ENCODE measurements at regions not wholly inside any gene's neighbourhood (a gene's known extent, or its start where the extent isn't known, plus 50 kb on each side); places are given as distances from the start of the nearest gene placed in this dataset.
"Not testable (repeated sequence)": the region's sequence is repeated elsewhere in the genome, so short reads cannot be mapped to it uniquely, and the experiment has no call there.

DNA sequence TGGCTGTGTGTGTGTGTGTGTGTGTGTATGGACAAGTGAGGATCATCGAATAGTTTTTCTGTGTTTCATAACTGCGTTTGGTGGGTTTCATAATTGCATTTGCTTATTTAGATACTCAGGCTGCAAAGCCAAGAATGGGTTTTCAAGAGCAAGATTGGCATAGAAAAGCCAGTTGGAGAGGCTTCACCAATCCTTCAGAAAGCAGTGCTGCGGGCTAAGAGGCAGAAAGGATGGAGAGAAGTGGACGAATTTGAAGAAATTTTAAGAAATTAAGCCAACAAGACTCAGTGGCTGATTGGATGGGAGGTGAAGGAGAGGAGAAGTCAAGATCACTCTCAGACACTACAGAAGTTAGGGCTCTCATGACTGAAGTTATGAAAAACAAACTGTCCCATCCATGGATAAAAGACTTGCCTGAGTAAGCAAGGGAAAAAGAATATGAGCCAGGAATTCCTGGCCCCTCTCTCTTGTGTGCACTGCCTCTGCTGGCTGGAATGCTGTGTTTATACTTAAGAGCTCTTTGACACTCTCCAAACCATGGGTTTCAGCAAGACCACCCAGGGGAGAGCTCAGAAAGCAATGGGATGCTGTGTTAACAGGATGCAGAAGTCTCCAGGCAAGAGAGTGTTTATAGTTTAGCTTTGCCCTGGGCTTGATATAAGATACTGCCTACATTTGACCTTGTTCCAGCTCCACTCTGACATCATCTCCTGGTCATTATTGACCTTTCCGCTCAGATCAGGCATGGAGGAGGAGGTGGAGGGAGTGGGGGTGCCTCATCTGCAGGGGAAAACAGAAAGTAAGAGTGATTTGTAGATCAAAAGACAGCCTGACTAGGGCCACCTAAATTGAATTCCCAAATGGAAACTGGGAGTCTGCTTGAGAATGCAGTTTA is 232.0 kb upstream of the PLXNA2 start:
- Histone ChIP-seq H3K4me3 (no peak overlapping the region), H3K27me3 (no peaks in the 10 kb centered on the region), H3K9me3 (no peaks in the 10 kb centered on the region), H3K27ac (no peak overlapping the region), H3K36me3 (no peaks in the 10 kb centered on the region), H3K4me1 (peaks cover 9% of the 10 kb centered on the region)
- WGBS: 72% methylated on average over 5 of the region's 5 CpGs
- DNase-seq (ENCODE audit: low spot score in 2 of 2): no peak
- TF ChIP-seq POLR2AphosphoS5 (IDR thresholded peaks at IDR 0.05) (no peak), EP300 (IDR thresholded peaks at IDR 0.05) (no peak), POLR2A (IDR thresholded peaks at IDR 0.05) (no peak)

DNA sequence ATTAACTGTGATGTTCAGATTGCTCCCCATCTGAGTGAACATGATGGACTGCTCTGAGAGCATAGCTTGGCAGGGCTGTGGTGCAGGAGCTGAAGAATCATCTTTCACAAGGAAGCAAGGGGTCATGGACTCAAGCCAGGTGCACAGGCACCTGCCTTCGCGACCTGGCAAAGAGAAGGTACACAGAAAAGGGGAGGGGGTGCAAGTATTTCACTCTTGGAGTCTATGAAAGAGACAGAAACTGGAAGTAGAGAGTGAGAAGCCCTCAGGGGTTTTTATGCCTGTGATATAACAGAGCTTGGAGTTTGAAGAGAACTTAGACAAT is 232.6 kb upstream of the PLXNA2 start:
- no peak for TF ChIP-seq POLR2AphosphoS5 (IDR thresholded peaks at IDR 0.05)
- TF ChIP-seq, protein P1, sequence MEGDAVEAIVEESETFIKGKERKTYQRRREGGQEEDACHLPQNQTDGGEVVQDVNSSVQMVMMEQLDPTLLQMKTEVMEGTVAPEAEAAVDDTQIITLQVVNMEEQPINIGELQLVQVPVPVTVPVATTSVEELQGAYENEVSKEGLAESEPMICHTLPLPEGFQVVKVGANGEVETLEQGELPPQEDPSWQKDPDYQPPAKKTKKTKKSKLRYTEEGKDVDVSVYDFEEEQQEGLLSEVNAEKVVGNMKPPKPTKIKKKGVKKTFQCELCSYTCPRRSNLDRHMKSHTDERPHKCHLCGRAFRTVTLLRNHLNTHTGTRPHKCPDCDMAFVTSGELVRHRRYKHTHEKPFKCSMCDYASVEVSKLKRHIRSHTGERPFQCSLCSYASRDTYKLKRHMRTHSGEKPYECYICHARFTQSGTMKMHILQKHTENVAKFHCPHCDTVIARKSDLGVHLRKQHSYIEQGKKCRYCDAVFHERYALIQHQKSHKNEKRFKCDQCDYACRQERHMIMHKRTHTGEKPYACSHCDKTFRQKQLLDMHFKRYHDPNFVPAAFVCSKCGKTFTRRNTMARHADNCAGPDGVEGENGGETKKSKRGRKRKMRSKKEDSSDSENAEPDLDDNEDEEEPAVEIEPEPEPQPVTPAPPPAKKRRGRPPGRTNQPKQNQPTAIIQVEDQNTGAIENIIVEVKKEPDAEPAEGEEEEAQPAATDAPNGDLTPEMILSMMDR (IDR thresholded peaks at IDR 0.05): no peak
- TF ChIP-seq POLR2A (IDR thresholded peaks at IDR 0.05): no peak
- no peak for TF ChIP-seq EP300 (IDR thresholded peaks at IDR 0.05)
- Histone ChIP-seq H3K4me3 (no peak overlapping the region), H3K36me3 (no peaks in the 10 kb centered on the region), H3K4me1 (peaks cover 9% of the 10 kb centered on the region), H3K27ac (no peak overlapping the region), H3K9me3 (no peaks in the 10 kb centered on the region), H3K27me3 (no peaks in the 10 kb centered on the region)
- DNase-seq (ENCODE audit: low spot score in 2 of 2): no peak
- 75% methylated on average over 2 of the region's 2 CpGs for WGBS

DNA sequence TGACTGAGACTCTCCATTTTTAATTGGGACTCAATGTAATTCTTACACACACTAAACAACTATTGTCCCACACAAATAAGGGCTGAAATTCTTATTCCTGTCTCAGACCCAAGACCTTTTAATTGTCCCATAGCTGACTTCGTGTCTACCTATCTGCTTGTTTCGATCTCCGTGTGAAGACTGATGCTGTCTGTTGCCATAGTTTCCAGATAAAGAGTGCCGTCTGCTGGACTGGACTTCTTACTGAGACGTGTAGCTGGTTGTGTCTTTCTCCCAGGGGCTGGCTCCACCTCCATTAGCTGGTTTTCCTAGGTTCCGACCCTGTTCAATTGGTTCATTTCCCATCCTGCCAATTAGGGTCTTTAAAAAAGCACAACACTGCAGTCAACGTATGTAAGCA is 235.3 kb upstream of the PLXNA2 start:
- Histone ChIP-seq H3K27ac (no peak overlapping the region), H3K27me3 (no peaks in the 10 kb centered on the region), H3K4me1 (peaks cover 9% of the 10 kb centered on the region), H3K9me3 (no peaks in the 10 kb centered on the region), H3K4me3 (no peak overlapping the region), H3K36me3 (no peaks in the 10 kb centered on the region)
- 56% methylated on average over 7 of the region's 7 CpGs for WGBS
- DNase-seq (ENCODE audit: low spot score in 2 of 2): no peak
- TF ChIP-seq POLR2AphosphoS5 (IDR thresholded peaks at IDR 0.05) (no peak), EP300 (IDR thresholded peaks at IDR 0.05) (no peak), POLR2A (IDR thresholded peaks at IDR 0.05) (no peak)
- TF ChIP-seq, protein P1 (IDR thresholded peaks at IDR 0.05): no peak

DNA sequence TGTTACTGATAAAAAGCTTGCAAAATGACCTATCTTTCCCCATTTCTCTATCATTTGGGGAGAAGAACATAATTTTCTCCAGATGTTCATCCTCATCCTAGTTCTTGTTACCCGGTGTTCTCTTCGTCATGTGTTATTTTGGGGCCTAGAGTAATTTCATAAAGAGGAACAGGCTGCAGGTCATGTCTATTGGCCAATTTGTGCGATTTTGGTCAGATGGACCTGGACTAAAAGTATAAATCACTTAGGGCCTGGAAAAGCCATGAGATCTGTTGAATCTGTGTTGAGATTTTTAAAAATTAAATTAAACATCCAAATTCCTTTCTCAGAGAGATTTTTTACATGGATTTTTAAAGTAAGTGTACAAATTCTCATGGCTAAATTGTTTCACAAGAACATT is 241.3 kb upstream of the PLXNA2 start:
- Histone ChIP-seq H3K36me3 (no peaks in the 10 kb centered on the region), H3K27ac (no peak overlapping the region), H3K4me3 (no peak overlapping the region), H3K4me1 (no peaks in the 10 kb centered on the region), H3K9me3 (no peaks in the 10 kb centered on the region), H3K27me3 (no peaks in the 10 kb centered on the region)
- TF ChIP-seq POLR2AphosphoS5 (IDR thresholded peaks at IDR 0.05): no peak
- no peak for TF ChIP-seq POLR2A (IDR thresholded peaks at IDR 0.05)
- TF ChIP-seq, protein P1 (IDR thresholded peaks at IDR 0.05): no peak
- TF ChIP-seq EP300 (IDR thresholded peaks at IDR 0.05): no peak
- WGBS: 82% methylated on average over 3 of the region's 3 CpGs
- DNase-seq (ENCODE audit: low spot score in 2 of 2): no peak

DNA sequence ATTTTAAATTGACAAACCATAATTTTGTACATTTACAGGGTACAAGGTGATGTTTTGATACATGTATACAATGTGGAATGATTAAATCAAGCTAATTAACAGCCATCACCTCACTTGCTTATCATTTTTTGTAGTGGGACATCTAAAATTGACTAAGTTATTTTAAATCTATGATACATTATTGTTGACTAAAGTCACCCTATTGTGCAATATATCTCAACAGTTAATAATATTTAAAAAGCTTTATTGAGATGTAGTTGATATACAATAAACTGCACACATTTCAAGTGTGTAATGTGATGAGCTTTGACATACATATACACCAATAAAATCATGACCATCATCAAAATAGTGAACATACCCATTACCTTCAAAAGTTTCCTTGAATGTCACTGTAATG is 242.5 kb upstream of the PLXNA2 start:
- no peaks in the 10 kb centered on the region for H3K27me3 ChIP-seq
- DNase-seq (ENCODE audit: low spot score in 2 of 2): no peak
- no peaks in the 10 kb centered on the region for H3K4me1 ChIP-seq
- TF ChIP-seq POLR2A (IDR thresholded peaks at IDR 0.05) (no peak), POLR2AphosphoS5 (IDR thresholded peaks at IDR 0.05) (no peak), EP300 (IDR thresholded peaks at IDR 0.05) (no peak)
- H3K36me3 ChIP-seq: no peaks in the 10 kb centered on the region
- no peaks in the 10 kb centered on the region for H3K9me3 ChIP-seq
- H3K4me3 ChIP-seq: no peak overlapping the region
- H3K27ac ChIP-seq: no peak overlapping the region

DNA sequence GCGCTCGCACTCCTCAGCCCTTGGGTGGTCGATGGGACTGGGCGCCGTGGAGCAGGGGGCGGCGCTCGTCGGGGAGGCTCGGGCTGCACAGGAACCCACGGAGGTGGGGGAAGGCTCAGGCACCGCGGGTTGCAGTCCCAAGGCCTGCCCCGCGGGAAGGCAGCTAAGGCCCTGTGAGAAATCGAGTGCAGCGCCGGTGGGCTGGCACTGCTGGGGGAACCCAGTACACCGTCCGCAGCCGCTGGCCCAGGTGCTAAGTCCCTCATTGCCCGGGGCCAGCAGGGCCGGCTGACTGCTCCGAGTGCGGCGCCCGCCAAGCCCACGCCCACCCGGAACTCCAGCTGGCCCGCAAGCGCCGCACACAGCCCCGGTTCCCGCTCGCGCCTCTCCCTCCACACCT is 244.2 kb upstream of the PLXNA2 start:
- not testable (repeated sequence) for H3K4me3 ChIP-seq; H3K27me3 ChIP-seq; DNase-seq (ENCODE audit: low spot score in 2 of 2); H3K27ac ChIP-seq; H3K9me3 ChIP-seq; H3K36me3 ChIP-seq; H3K4me1 ChIP-seq
- 92% methylated on average over 13 of the region's 36 CpGs for WGBS
